IMR-90 (cell line): ENCODE measurements at regions not wholly inside any gene's neighbourhood (a gene's known extent, or its start where the extent isn't known, plus 50 kb on each side); places are given as distances from the start of the nearest gene placed in this dataset.

Experiments used
- ATAC-seq: fragments of 200-7000 bp; cut with Tn5 transposase; 2 replicates; pipeline ENCODE4 v1.9.1; 2020; ENCODE audit warnings: low read depth, mild to moderate bottlenecking, moderate library complexity
- BruUV-seq: library from RNA; stranded (reverse); fragments of 400-500 nt; replicated peaks from 2 replicates; lab custom pipeline; 2021; lab: Mats Ljungman, UMichigan
- CTCF ChIA-PET: fragments of 300-600 bp; formaldehyde crosslinking; extraction: SDS; loops from one replicate; lab custom pipeline; 2021; ENCODE audit warnings: antibody characterized with exemption; lab: Yijun Ruan, JAX
- POLR2A ChIA-PET: fragments of 300-600 bp; sonication (Branson Sonifier 250); formaldehyde crosslinking; loops from one replicate; lab custom pipeline; 2022; ENCODE audit warnings: antibody characterized with exemption; ENCODE audit not compliant: unreplicated experiment; lab: Charles Lee
- DNase-seq: peaks from one replicate; pipeline ENCODE4 v3.0.0; 2013
- H2AFZ ChIP-seq: replicated peaks from 2 replicates; pipeline ENCODE3; 2013; ENCODE audit warnings: low read length, mild to moderate bottlenecking; ENCODE audit not compliant: poor library complexity
- H2AK5ac ChIP-seq: 2 replicates; pipeline ENCODE4 v1.6.1; 2013; ENCODE audit warnings: low read depth, low read length, inconsistent platforms
- H2AK9ac ChIP-seq: replicated peaks from 2 replicates; pipeline ENCODE3; 2013; ENCODE audit warnings: mild to moderate bottlenecking, low read depth, low read length, moderate library complexity; ENCODE audit not compliant: poor library complexity
- H2BK120ac ChIP-seq: 2 replicates; pipeline ENCODE4 v1.6.1; 2013; ENCODE audit warnings: low read depth, low read length, inconsistent platforms
- H2BK15ac ChIP-seq: 3 replicates; pipeline ENCODE4 v1.6.1; 2013; ENCODE audit warnings: low read depth, low read length, inconsistent platforms
- H2BK20ac ChIP-seq: 2 replicates; pipeline ENCODE4 v1.6.1; 2013; ENCODE audit warnings: low read depth, mild to moderate bottlenecking, inconsistent platforms, low read length, moderate library complexity
- H2BK5ac ChIP-seq: 2 replicates; pipeline ENCODE4 v1.6.1; 2013; ENCODE audit warnings: mild to moderate bottlenecking, low read depth, low read length, inconsistent platforms; ENCODE audit not compliant: poor library complexity, severe bottlenecking
- H3K14ac ChIP-seq: replicated peaks from 2 replicates; pipeline ENCODE4 v1.6.1; 2013; ENCODE audit warnings: low read depth, low read length, inconsistent platforms
- H3K18ac ChIP-seq: 2 replicates; pipeline ENCODE4 v1.6.1; 2013; ENCODE audit warnings: low read depth, low read length, control low read depth
- H3K23ac ChIP-seq: 2 replicates; pipeline ENCODE4 v1.6.1; 2013; ENCODE audit warnings: low read depth, low read length, inconsistent platforms
- H3K27ac ChIP-seq: 2 replicates; pipeline ENCODE4 v1.5.1; 2013; ENCODE audit warnings: mild to moderate bottlenecking, control low read depth, low read length; ENCODE audit not compliant: insufficient read depth
- H3K27me3 ChIP-seq: 2 replicates; pipeline ENCODE4 v1.6.1; 2013; ENCODE audit warnings: low read length; ENCODE audit not compliant: control insufficient read depth, insufficient read depth
- H3K36me3 ChIP-seq: 2 replicates; pipeline ENCODE4 v1.6.1; 2013; ENCODE audit warnings: low read length, mixed read lengths; ENCODE audit not compliant: control insufficient read depth, insufficient read depth
- H3K4ac ChIP-seq: 2 replicates; pipeline ENCODE4 v1.6.1; 2013; ENCODE audit warnings: low read depth, low read length, inconsistent platforms
- H3K4me1 ChIP-seq: 2 replicates; pipeline ENCODE4 v1.6.1; 2013; ENCODE audit warnings: low read length, mixed read lengths; ENCODE audit not compliant: control insufficient read depth, insufficient read depth
- H3K4me2 ChIP-seq: 2 replicates; pipeline ENCODE4 v1.6.1; 2013; ENCODE audit warnings: low read depth, mild to moderate bottlenecking, control low read depth, low read length, moderate library complexity
- H3K4me3 ChIP-seq: 2 replicates; pipeline ENCODE4 v1.5.1; 2013; ENCODE audit warnings: low read depth, mild to moderate bottlenecking, control low read depth, low read length, moderate library complexity; ENCODE audit not compliant: insufficient read depth
- H3K56ac ChIP-seq: 2 replicates; pipeline ENCODE4 v1.6.1; 2013; ENCODE audit warnings: low read length, inconsistent platforms; ENCODE audit not compliant: insufficient read depth; ENCODE audit errors: extremely low read depth
- H3K79me1 ChIP-seq, 2 experiments: 2 replicates each; pipeline ENCODE4 v1.6.1; 2013; ENCODE audit warnings: low read length in 2 of 2, inconsistent platforms in 1 of 2, low read depth in 1 of 2
- H3K9ac ChIP-seq: 2 replicates; pipeline ENCODE4 v1.6.1; 2013; ENCODE audit warnings: low read depth, low read length, control low read depth
- H3K9me1 ChIP-seq: 2 replicates; pipeline ENCODE4 v1.6.1; 2013; ENCODE audit warnings: low read length, inconsistent platforms; ENCODE audit not compliant: insufficient read depth
- H3K9me3 ChIP-seq: 2 replicates; pipeline ENCODE4 v1.6.1; 2013; ENCODE audit warnings: low read length; ENCODE audit not compliant: control insufficient read depth, insufficient read depth
- H4K20me1 ChIP-seq: 2 replicates; pipeline ENCODE4 v1.6.1; 2013; ENCODE audit warnings: low read length, inconsistent platforms; ENCODE audit not compliant: insufficient read depth
- H4K5ac ChIP-seq: 2 replicates; pipeline ENCODE4 v1.6.1; 2013; ENCODE audit warnings: mild to moderate bottlenecking, low read depth, low read length, control low read depth
- H4K8ac ChIP-seq, 2 experiments: 2 replicates each; pipeline ENCODE4 v1.6.1; 2013; ENCODE audit warnings: low read depth in 2 of 2, low read length in 2 of 2, control low read depth in 1 of 2, inconsistent platforms in 1 of 2
- H4K91ac ChIP-seq: 2 replicates; pipeline ENCODE4 v1.6.1; 2013; ENCODE audit warnings: low read depth, low read length, inconsistent platforms; ENCODE audit not compliant: insufficient read depth
- BHLHE40 ChIP-seq: fragments of 150-350 bp; IDR thresholded peaks from 2 replicates; pipeline ENCODE4 v1.6.1; 2016; ENCODE audit warnings: mild to moderate bottlenecking, low read depth, low read length
- CHD1 ChIP-seq: IDR thresholded peaks from 2 replicates; pipeline ENCODE4 v1.6.1; 2012; ENCODE audit warnings: low read depth, low read length, improper control_type of control experiment
- FOS ChIP-seq: fragments of 150-350 bp; IDR thresholded peaks from 2 replicates; pipeline ENCODE4 v1.6.1; 2016; ENCODE audit warnings: low read depth, low read length
- MAFK ChIP-seq: IDR thresholded peaks from 2 replicates; pipeline ENCODE4 v1.6.1; 2012; ENCODE audit warnings: low read depth, low read length, improper control_type of control experiment
- MXI1 ChIP-seq: IDR thresholded peaks from 2 replicates; pipeline ENCODE4 v1.6.1; 2012; ENCODE audit warnings: low read depth, mild to moderate bottlenecking, low read length, moderate library complexity, borderline replicate concordance
- RAD21 ChIP-seq: IDR thresholded peaks from 2 replicates; pipeline ENCODE4 v1.6.1; 2012; ENCODE audit warnings: low read length, improper control_type of control experiment
- RFX5 ChIP-seq: IDR thresholded peaks from 2 replicates; pipeline ENCODE4 v1.8.0; 2012; ENCODE audit warnings: low read depth, mild to moderate bottlenecking, low read length, moderate library complexity
- SMC3 ChIP-seq: fragments of 150-350 bp; IDR thresholded peaks from 2 replicates; pipeline ENCODE4 v1.6.1; 2016; ENCODE audit warnings: low read depth, mild to moderate bottlenecking, antibody characterized with exemption, low read length, moderate library complexity
- dilution Hi-C: fragments of 300-500 bp; cut with HindIII; formaldehyde crosslinking; loops from one replicate; pipeline ENCODE4 v1.14.3; 2018; ENCODE audit warnings: low sequenced_read_pairs; ENCODE audit not compliant: unreplicated experiment
- in situ Hi-C: fragments of 300-500 bp; cut with MboI; formaldehyde crosslinking; loops from 3 replicates; pipeline ENCODE4 v1.14.3; 2019; ENCODE audit warnings: low sequenced_read_pairs, inconsistent platforms, mixed read lengths
- intact Hi-C: fragments of 100-400 bp; cut with micrococcal nuclease; formaldehyde crosslinking; loops from 2 replicates; pipeline ENCODE4 v1.10.0; 2022

DNA sequence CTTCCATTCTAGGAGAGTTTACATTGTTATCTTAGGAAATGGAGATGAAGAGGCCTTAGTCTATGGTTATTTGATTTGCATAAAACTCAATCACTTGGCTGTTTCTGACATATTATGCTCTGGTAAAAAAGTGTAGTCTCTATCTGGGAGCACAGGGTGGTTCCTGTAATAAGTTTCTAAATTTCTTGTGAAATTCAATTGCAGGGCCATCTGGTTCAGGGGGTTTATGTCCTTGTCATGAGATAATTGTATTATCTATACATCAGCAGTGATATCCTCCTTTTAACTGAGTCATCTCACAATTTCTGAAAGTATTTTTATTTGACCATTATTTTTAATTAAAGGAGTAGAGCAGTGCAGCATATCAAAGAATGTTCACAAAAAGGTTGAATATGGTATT is 203.3 kb downstream of the MFSD1 start:
- H3K4me3 ChIP-seq = no peak overlapping the region
- H4K20me1 ChIP-seq = no peaks in the 10 kb centered on the region
- H2BK20ac ChIP-seq = no peak overlapping the region
- ChIA-PET CTCF (no interaction called here), POLR2A (no interaction called here)
- no peaks in the 10 kb centered on the region for H3K4me1 ChIP-seq
- ATAC-seq (no peak), DNase-seq (no peak)
- no peak overlapping the region for H4K8ac ChIP-seq
- H3K23ac ChIP-seq = no peak overlapping the region
- no peak overlapping the region for H3K14ac ChIP-seq
- intact Hi-C loops (no loop called here), in situ Hi-C loops (no loop called here), dilution Hi-C loops (no loop called here)
- H2BK15ac ChIP-seq = no peak overlapping the region
- H3K4me2 ChIP-seq = no peak overlapping the region
- H3K9ac ChIP-seq = no peak overlapping the region
- TF ChIP-seq FOS = no peak
- no peak for TF ChIP-seq MXI1
- no peak for TF ChIP-seq BHLHE40
- TF ChIP-seq RFX5 = no peak
- TF ChIP-seq MAFK = no peak
- TF ChIP-seq SMC3 = no peak
- no peak for TF ChIP-seq RAD21
- TF ChIP-seq CHD1 = no peak
- H2AK9ac ChIP-seq = no peak overlapping the region
- H2BK120ac ChIP-seq = no peak overlapping the region
- no peak overlapping the region for H3K4ac ChIP-seq
- no peak overlapping the region for H4K5ac ChIP-seq
- no peak overlapping the region for H3K18ac ChIP-seq
- H3K36me3 ChIP-seq = no peaks in the 10 kb centered on the region
- no peaks in the 10 kb centered on the region for H3K9me3 ChIP-seq
- no peak overlapping the region for H2BK5ac ChIP-seq
- no peak overlapping the region for H3K56ac ChIP-seq
- no peak overlapping the region for H4K91ac ChIP-seq
- no peak overlapping the region for H2AK5ac ChIP-seq
- H3K9me1 ChIP-seq = no peaks in the 10 kb centered on the region
- H3K27me3 ChIP-seq = no peaks in the 10 kb centered on the region; the same call in 1 of the 2 replicates
- H3K79me1 ChIP-seq = no peaks in the 10 kb centered on the region
- H3K27ac ChIP-seq = no peak overlapping the region
- no TSS peak for BruUV-seq
- no peak overlapping the region for H2AFZ ChIP-seq
